NCI-H187 treated with DMSO at 0.1 percent for 48 hours (cell line): ENCODE measurements at regions not wholly inside any gene's neighbourhood (a gene's known extent, or its start where the extent isn't known, plus 50 kb on each side); places are given as distances from the start of the nearest gene placed in this dataset.
"Not testable (repeated sequence)": the region's sequence is repeated elsewhere in the genome, so short reads cannot be mapped to it uniquely, and the experiment has no call there.

Experiments used
- DNase-seq: peaks from one replicate; lab custom pipeline; 2025; lab: John Stamatoyannopoulos, UW

- no peak for DNase-seq
Measured at GRCh38 chr6:119801056-119801455, 451.5 kb upstream of the MAN1A1 start.

DNA sequence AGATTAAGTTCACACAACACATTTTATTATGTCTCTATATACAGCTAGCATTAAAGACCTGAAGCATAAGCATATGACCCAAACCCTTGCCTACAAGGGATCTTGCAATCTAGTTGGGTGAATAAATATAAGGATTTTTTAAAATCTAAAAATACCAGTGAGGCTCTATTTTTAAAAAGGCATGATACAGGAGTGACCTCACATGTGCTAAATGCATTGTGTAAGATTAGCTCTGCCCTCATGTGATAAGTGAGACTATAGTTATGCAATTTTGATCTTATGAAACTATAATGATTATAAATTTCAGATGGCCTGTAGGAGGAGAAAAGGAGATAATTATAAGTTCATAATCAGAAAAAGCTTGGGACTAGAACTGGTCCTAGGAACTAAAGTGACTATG is 451.0 kb upstream of the MAN1A1 start:
- DNase-seq = no peak

GRCh38 chr6:119799596-119800509 is 450.3 kb upstream of the MAN1A1 start:
- no peak for DNase-seq

DNA sequence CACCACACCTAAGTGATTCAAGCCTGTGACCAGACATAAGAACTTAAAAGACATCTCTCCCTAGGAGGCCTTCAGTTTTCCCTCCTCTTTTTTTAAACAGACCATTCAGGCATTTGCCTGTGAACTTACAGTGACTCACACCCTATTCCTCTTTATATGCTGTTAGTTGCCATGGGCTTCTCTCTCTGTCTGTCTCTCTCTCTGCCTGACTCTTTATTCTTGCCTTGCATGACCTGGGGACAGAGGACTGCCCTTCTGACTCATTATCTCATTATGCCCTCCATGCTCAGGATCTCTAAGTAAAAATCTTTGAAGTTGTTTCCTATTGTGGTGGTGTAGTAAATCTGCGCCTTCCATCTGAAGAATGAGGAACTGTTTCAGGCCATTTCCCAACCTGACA is 442.2 kb upstream of the MAN1A1 start:
- DNase-seq = no peak

DNA sequence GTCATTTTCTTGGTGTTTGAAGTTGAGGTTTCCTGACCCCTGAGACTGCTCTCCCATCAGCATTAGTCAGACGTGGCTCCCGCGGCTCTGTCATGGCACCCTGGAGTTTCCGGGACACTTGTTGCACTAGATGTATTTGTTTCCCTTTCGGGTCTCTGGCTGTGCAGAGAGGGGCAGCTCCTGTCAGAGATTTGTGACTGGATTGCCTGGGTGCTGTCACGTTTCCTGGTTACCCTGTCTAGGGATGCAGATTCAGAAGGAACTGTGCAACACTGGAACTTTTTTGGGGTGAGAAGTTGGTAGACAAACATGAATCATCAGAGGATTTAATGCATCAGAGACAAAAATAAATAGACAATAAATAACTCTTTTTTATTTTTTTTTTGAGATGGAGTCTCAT is 431.8 kb upstream of the MAN1A1 start:
- no peak for DNase-seq

- no peak for DNase-seq
Measured at GRCh38 chr6:119768201-119768600, 418.6 kb upstream of the MAN1A1 start.

DNA sequence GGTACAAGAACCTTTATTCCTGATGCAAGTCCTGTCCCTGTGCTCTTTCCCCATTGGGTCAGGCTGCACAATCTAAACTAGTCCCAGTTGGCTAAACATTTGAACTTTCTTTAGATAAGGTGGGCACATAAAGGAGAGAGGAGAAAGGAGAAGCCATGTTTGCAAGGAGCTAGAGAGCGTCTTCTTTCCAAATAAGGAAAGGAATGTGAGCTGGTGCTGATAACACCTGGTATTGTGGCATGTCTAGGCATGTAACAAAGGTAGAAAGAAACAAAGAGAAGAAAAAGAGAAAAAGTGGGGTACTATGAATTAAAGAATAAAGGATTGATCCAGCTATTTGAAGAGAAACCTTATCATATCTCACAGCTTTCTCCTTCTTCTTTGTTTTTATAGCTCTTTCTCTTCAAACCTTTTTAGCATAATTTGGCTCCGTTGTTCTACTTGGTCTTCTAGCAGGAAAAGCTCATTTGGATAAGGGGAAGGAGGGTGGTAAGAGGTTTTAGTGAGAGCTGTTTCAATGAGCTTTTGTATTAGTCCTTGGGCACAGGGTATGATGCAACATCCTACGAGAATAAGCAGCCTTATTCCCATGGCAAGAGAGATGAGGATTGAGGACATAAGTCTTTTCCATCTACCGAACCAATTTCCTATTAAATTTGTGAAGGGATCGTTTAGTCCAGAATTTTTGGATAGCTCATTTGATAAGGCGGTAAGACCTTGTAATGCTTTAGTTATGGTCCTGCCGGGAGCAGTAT is 415.5 kb upstream of the MAN1A1 start:
- DNase-seq = no peak

DNA sequence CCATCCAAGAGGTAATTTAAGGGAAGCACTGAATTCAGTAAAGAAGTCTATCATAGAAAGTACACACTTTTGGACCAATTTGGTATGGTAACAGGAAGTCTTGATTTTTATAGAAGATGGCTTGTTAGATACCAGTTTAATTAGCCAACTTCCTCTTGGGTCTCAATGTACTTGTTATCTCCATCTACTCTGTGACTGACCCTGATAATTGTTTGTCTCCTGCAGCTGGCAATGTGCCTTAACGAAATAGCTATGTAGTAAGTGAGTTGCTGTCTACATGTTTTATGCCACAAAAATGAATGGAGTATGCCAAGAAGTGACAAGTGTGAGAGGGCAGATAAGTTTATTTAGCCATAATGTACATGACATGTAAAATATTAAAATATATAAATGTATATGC is 410.5 kb upstream of the MAN1A1 start:
- DNase-seq = no peak

DNA sequence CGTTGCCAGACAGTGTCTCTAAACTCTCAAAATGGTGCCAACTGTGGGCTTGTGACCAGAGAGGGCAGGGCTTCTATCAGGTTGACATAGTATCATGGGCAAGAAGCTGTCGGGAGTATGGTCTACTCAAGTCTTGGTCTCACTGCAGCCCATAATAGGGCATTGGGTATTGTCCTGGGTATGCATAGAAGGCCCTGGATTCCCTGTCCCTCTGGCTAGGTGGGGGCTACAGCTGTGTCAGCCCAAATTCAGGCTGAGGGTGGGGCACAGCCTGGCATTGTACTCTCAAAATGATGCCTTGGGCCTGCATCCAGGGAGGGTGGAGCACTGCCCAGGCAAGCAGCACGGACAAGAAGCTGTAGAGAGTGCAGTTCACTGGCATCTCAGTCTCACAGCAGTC is 408.8 kb upstream of the MAN1A1 start:
- no peak for DNase-seq

- DNase-seq = no peak
Measured at GRCh38 chr6:119757467-119757866, 407.9 kb upstream of the MAN1A1 start.

DNA sequence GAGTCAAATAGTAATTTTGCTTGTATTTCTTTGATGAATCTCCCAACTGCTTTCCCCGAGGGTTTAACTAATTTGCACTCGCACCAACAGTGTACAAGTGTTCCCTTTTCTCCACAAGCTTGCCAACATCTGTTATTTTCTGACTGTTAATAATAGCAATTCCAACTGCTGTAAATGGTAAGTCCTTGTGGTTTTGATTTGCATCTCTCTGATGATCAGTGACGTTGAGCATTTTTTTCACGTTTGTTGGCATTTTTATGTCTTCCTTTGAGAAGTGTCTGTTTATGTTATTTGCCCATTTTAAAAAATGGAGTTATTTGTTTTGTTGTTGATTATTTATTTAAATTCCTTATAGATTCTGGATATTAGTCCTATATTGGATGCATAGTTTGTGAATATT is 399.8 kb upstream of the MAN1A1 start:
- DNase-seq = no peak

DNA sequence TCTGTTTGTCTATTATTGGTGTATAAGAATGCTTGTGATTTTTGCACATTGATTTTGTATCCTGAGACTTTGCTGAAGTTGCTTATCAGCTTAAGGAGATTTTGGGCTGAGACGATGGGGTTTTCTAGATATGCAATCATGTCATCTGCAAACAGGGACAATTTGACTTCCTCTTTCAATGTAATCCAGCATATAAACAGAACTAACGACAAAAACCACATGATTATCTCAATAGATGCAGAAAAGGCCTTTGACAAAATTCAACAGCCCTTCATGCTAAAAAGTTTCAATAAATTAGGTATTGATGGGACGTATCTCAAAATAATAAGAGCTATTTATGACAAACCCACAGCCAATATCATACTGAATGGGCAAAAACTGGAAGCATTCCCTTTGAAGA is 399.0 kb upstream of the MAN1A1 start:
- not testable (repeated sequence) for DNase-seq

- no peak for DNase-seq
Measured at GRCh38 chr6:119742188-119742803, 392.7 kb upstream of the MAN1A1 start.

DNA sequence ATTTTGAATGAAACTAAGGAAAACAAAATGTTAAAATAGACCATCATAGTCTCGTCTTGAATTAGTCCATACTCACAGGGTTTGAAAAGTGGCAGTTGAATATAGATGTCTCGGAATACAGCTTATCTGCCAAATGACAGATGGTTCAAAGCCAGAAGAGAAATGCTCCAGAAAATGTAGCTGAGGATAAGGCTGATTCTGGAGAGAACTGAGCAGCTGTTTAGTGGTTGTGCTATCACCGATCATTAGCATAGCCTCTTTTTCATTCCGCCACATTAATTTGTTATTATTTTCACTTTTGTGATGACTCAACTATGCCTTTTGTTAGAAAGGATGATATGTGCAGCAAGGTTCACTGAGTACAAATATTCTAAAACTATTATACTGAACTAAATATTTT is 390.2 kb upstream of the MAN1A1 start:
- DNase-seq = no peak

DNA sequence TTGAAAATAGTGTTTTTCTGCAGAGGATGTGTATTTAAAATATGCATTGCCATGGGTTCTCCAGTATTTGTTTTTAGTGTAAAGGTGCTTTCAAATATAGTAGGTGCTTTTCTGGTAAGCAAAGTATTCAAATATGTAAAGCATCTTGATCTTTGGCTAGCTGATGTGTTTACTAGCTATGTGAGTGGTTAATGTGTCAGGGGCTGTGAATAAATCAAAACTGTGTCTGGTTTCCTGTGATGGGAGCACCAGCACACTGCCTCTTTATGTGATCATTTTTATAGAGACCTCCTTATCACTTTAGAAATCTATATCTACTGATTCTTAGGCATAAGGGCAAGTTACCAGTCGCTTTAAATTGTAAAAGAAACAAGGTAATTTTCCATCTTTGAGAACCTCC is 388.9 kb upstream of the MAN1A1 start:
- no peak for DNase-seq

DNA sequence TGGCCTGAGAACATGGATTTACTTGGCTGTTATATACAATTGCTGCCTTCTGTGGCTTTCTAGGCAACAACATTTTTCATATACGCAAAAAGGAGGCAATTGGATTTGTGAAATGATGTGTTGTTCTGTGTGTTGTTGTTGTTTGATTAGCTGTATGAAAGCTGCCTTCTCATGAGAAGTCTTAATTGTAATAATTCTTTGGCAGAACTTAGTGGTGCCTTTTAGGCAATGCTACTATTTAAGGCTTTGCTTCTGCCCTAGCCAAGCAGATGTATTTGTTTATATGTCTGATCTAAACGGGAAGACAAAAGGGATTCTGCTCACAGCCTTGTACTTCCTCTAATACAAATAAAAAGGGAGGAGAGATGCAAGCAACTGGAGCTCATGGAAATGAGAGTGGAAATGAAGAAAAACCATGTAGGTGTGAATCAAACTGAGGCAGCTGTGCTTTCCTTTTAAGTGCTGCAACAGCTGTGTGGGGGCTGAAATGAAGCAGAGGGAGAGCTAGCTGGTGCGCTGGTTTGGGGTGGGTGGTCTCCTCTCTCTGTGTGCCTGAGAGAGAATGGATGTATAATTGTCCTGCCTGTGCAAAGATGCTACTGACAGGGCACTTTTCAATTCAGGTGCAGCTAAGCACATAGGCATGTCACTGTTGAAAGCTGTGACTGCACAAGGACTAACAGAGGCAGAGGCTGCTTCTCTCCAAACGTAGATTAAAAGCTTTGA is 386.9 kb upstream of the MAN1A1 start:
- DNase-seq = no peak

DNA sequence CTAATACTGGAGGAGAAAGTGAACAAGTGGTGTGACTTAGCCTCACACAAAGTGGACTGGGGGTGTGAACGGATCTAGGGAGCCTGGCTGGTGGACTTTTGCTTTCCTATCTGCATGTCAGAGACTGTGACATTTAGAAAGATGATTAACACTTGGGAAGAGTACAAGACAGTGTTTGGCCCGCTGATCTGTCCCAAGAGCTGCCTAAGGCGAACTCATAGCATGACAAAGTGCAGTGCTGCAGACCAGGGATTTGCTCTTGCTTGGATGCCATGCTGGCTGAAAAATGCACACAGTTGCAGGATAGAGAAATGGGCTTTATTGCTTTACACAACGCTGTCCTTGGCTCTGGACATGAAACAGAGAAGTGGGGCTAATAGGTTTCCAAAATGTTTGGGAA is 386.0 kb upstream of the MAN1A1 start:
- no peak for DNase-seq

DNA sequence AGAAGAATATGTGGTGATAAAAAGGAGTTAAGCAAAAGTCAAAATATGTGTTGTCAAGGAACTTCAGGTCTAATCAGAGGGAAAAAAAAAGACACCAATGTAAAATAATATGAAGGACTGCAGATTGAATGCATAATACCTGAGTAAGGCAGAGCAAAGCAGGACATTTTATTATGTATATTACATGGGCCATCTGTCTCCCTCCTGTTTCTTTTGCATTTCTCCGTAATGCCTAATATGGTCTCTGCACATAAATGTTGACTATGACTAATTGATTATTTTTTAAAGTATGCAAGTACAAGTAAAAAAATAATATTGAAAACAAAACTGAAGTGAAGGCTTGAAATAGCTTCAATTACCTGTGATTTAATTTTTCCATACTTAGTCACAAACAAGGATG is 384.7 kb upstream of the MAN1A1 start:
- no peak for DNase-seq

DNA sequence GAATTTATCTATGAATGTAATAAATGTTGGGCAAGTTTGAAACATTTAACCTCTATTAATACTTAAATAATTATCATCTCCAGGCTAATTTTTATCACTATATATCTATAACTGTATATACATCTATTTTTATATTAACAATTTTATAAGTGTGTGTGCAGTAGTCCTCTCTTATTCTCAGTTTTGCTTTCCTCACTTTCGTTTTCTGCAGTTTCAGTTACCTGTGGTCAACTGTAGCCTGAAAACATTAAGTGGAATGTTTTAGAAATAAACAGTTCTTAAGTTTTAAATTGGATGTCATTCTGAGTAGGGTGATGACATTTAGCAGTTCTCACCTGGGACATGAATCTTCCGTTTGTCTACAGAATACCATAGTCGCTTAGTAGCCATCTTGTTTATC is 379.4 kb upstream of the MAN1A1 start:
- no peak for DNase-seq

DNA sequence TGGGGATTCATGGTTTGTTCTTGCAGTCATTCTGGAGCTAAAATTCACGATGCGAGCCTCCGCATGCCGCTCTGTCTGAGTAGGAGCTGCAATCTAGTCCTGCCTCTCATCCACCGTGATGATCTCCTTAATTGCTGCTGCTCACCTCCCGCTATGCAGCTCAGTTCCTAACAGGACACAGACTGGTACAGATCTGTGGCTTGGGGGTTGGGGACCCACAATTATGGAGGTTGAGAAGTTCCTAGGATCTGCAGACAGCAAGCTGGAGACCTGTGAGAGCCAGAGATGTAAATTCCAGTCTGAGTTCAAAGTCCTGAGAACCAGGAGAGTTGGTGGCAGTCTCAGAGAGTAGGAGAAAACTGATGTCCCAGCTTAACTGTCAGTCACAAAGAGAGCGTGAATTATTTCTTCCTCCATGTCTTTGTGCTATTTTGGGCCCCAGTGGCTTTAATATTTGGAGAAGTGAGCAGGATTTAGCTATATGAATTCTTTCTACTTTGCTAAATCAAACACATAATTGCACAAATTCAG is 378.7 kb upstream of the MAN1A1 start:
- no peak for DNase-seq

DNA sequence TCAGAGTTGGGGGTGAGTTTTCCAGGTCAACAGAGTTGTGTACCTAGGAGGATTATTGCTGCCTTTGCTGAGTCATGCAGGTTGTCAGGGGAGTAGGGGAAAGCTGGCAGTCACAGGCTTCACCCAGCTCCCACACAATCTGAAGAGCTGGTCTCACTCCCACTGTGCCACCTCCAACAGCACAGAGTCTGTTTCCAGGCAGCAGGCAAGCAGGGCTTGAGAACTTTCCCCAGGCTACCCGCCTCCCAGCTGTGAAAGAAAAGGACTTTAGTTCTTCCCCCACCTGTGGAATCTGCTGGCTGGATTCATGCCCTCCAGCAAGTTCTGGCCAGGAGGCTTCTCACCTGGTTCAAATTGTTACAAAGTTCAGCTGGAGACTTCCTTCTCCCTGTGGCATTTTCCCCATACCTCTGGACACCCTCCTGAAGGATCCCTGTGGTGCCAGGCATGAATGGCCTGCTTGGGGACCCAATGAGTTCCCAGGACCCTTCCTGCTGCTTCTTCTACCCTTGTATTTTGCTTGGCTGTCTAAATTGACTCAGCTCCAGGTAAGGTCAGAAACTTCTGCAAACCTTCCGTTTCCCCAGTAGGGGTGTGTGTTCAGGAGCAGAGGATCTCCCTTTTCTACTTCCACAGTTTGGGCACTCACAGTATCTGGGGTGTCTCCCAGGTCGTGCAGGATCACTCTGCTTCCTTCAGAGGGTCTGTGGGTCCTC is 378.1 kb upstream of the MAN1A1 start:
- DNase-seq = no peak
